GM21526 (cell line): ENCODE measurements at regions not wholly inside any gene's neighbourhood (a gene's known extent, or its start where the extent isn't known, plus 50 kb on each side); places are given as distances from the start of the nearest gene placed in this dataset.

ENCODE experiments used
- ATAC-seq: cut with Tn5 transposase; IDR thresholded peaks from one replicate; pipeline ENCODE4 v1.9.1; 2021; ENCODE audit warnings: moderate library complexity; ENCODE audit not compliant: unreplicated experiment, low FRiP score

DNA sequence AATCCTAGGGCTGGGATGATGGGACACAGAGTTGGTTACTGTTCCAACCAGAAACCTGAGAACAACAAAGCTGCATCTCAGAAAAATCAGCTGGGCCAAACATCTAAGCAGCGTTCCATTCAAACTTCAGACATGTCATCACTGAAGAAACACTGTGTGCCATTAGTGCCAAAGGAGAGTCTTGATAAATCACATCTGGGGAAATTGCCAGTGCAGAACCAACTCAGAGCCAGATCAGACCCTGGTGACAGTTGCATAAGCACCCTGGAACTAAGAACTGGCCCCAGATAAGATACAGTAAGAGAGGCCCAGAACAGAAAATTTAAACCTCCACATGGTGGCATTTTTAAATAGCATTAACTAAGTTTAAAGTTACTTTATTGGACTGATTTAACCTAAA lies 482.8 kb downstream of the PRKD1 start:
- no peak for ATAC-seq

DNA sequence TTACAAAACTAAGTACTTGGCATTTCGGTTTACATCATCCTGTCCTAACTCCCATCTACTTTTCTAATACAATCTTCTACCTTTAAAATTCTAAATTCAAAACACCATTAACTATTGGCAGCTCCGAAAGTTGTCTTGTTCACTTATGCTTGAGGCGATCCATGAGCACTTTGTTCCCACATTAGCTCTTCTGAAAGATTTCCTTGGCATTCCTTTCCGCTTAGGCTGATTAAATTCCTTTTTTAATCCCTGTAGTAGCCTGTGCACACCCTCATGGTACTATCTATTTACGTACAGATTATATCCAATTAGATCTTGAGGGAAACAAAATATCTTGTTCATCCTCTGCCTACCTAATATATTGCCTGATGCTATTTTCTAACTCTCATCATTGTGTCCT lies 480.7 kb downstream of the PRKD1 start:
- ATAC-seq = no peak

DNA sequence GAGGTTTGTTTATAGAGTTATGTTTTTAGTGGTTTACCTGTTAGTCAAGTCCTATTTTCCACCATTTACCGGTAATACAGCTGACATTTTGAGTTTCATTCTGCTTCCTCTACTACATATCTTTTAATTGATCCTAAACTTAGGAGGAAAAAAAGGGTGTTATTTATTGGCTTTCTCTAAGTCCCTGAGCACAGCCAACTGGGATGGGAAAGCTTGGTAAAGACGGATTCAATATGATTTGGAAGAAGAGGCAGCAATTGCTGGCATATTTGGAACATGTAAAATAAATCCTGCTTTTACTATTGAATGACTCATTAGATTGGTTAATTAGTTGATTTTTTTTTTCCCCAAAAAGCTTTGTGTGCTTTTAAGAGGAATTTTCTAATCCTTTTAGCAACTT lies 475.7 kb downstream of the PRKD1 start:
- no peak for ATAC-seq

DNA sequence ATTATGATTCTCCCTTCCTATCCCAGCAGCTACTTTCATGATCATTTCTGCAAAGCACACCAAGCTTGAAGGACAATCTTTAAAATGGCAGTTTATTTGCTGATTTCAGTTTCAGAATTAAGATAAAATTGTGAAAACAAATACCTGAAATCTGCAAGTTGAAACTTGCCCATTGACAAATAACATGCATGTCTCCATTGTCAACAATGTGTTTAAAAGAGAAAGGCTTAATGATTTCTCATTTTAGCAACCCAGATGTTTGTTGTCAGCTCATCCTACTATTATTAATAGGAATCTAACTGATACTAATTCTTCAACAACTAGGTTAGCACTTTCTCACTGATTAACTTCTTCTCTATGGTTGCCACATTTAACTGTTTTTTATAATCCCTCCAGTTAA lies 474.6 kb downstream of the PRKD1 start:
- ATAC-seq = no peak

- ATAC-seq = no peak
Observed at GRCh38 chr14:29454026-29454693, 473.5 kb downstream of the PRKD1 start.

DNA sequence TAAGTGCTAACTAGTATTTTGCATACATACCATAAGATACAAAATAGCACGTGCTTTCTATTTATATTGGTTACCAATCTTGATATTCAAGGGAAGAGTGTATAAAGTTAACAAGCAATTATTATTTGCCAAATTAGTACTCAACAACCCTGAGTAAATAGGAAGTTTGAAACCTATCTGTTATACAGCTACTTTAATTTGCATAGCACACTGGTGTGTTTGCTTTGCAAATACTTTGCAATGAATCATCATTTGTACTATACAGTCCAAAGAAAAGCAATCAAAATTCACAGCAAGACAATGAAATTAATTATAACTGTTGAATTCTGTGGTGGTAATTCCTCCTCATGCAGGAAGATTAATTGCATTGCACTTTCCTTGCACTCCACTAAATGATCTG lies 469.1 kb downstream of the PRKD1 start:
- no peak for ATAC-seq

GRCh38 chr14:29459531-29459930 lies 468.1 kb downstream of the PRKD1 start:
- ATAC-seq = no peak

DNA sequence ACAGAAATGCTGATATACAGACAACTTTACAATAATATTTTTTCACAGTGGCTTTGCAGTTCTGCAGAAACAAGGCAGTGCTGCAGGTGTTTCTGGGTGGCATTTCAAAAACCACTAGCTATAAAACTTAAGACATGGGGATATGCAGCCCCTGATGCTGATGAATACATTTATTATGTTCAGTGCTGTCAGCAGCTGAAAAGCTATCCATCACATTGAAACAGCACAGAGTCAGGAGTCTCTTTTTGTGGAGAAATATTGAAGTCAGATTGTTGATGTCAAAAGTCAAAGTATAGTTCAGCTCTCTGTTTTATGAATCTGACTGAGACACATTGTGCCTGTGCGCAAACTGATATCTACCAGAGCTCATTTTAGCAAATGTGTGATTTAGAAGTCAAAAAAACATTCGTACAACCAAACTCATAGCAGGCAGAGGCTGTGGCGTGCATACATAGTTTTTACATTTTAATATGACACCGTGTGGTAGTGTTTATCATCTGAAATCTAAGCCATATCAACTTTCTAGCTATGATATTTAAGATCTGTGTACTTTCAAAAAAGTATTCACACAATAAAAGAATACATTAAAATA lies 467.6 kb downstream of the PRKD1 start:
- no peak for ATAC-seq

DNA sequence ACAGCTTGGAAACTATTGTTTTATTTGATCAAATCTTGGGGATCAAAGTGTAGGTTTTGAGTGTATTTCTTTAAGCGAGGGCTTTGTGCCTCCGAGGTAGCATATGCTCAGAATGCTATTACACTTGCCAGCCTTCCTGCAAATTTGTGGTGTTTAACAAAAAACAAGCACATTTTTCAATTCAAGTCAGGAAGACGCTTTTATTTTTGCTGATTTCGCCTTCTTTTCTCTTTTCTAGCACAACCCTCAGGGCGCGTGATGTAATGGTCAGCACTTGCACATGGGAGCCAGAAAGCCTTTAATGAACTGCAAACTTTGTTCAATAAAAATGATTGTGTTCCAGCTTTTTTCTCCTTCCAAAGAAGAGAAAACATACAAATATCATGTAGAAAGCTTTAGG lies 466.5 kb downstream of the PRKD1 start:
- no peak for ATAC-seq

- no peak for ATAC-seq
Observed at GRCh38 chr14:29461506-29461905, 466.1 kb downstream of the PRKD1 start.

- no peak for ATAC-seq
Observed at GRCh38 chr14:29462321-29462720, 465.3 kb downstream of the PRKD1 start.

DNA sequence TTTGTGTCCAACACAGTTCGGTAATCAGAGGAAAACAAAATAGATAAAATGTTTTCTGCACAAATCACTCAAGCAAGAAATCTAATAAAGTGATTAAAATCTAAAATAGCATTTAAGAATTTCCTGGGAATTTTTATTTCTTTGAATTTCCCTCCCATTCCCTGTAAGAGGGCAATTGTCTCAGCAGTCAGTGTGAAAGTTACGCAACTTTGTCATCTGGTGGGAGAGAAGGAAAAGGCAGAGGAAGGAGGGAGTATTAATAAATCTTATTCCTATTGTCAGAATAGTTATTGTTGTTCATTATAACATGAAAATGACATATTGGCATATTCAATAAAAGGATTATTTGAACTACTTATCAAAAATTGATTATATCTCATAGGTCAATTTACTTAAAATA lies 464.9 kb downstream of the PRKD1 start:
- no peak for ATAC-seq

- no peak for ATAC-seq
Observed at GRCh38 chr14:29463727-29464395, 463.8 kb downstream of the PRKD1 start.

DNA sequence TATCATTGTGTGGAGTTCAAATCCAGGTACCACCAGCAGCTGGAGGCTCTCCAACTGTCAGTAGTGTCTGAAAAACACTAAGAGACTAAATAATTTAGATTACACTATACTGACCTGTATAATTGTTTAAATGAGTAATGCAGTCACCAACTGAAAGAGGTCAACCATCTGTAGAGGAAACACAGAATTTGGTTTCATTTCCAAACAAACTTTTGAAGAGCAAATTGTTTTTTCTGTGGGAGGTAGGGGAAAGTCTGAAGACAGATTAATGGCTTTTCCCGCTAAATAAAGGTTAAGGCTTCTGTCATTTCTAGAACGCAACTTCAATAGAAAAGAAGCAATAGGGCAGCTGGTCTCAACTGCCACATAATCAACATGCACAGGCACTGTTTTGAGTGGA lies 462.6 kb downstream of the PRKD1 start:
- ATAC-seq = no peak

GRCh38 chr14:29475641-29476040 lies 452.0 kb downstream of the PRKD1 start:
- no peak for ATAC-seq

DNA sequence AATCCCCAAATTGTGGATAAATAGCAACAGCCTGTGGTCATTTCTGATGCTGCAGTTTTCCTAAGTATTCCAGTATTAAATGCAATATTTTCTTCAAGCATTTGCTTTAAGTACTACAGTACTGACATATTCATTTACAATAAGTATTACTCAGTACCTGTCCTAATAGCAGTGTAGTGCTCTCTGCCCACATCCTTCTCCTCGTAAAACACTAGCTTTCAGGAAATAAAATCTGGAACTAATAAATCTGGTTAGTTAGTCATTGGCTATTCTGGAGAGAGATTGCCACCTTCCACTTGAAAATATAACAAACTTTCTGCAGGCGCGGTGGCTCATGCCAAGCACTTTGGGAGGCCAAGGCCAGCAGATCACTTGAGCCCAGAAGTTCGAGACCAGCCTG lies 441.5 kb downstream of the PRKD1 start:
- ATAC-seq = no peak

DNA sequence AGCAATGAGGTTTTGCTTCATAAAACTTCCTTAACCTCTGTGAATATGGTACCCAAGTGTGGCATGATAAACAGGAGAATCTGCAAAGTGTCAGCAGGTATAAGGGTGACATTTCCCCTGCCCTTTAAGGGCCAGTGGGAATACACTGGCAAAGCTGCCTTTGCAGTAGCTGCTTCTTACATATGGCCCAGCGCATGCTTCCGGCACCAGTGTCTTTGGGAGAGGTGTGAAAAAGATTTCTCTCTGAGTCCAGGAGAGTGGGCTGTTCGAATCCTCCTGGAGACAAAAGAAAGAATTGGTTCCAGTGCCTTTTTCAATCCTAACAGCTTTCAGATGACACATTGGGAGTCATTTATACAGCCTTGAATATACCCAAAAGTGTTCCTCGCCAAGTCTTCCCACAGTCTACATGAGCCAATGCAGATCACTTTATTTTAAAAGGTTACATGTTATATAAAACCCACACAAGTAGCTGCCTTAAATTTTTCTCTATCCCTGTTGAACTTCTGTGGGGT lies 437.7 kb downstream of the PRKD1 start:
- no peak for ATAC-seq

- ATAC-seq = no peak
Observed at GRCh38 chr14:29493849-29494248, 433.8 kb downstream of the PRKD1 start.

GRCh38 chr14:29494312-29494711 lies 433.3 kb downstream of the PRKD1 start:
- no peak for ATAC-seq

- no peak for ATAC-seq
Observed at GRCh38 chr14:29503903-29504302, 423.7 kb downstream of the PRKD1 start.

DNA sequence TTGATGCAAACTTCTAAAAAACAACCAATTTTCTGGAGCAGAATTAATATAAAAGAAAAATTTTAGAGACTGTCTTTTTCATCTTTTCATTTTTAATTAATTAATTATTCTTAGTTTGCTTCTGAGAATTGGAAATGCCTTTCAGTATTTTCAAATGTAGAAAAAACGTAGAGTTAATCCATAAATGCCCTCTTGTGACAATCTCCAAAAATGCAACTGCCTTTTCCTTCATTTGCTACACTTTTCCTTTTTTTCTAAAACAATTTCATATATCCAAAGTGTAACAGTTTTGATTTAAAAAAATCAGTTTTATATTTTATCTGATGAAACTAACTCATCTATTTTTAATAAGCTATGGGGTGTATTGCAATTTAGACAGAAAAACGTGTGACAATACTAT lies 409.3 kb downstream of the PRKD1 start:
- ATAC-seq = no peak
